ENCODE measurements at regions not wholly inside any gene's neighbourhood (a gene's known extent, or its start where the extent isn't known, plus 50 kb on each side); places are given as distances from the start of the nearest gene placed in this dataset.

- ATAC-seq (ENCODE audit: insufficient number of reproducible peaks, low FRiP score, low read depth) (no peak), DNase-seq (ENCODE audit: low spot score) (no peak)
- Histone ChIP-seq H3K4me1 (ENCODE audit: control insufficient read depth in 1 of 2, low read depth in 2 of 2) (no peaks in the 10 kb centered on the region), H3K9me3 (no peaks in the 10 kb centered on the region), H3K4me3 (no peak overlapping the region), H3K27ac (no peak overlapping the region), H3K36me3 (no peaks in the 10 kb centered on the region), H3K27me3 (replicated peaks; ENCODE audit: insufficient read depth) (peaks cover 7% of the 10 kb centered on the region)
- no peak for TF ChIP-seq CTCF (IDR thresholded peaks at IDR 0.05)
These were observed 124.3 kb upstream of the MCHR2 start for GRCh38 chr6:100118301-100118700.

- TF ChIP-seq CTCF (IDR thresholded peaks at IDR 0.05), result no peak
- H3K9me3 ChIP-seq, result no peaks in the 10 kb centered on the region
- H3K27me3 ChIP-seq (replicated peaks; ENCODE audit: insufficient read depth), result peaks cover 7% of the 10 kb centered on the region
- no peak overlapping the region for H3K27ac ChIP-seq
- DNase-seq (ENCODE audit: low spot score) (no peak), ATAC-seq (ENCODE audit: insufficient number of reproducible peaks, low FRiP score, low read depth) (no peak)
- no peaks in the 10 kb centered on the region for H3K4me1 ChIP-seq (ENCODE audit: control insufficient read depth in 1 of 2, low read depth in 2 of 2)
- no peaks in the 10 kb centered on the region for H3K36me3 ChIP-seq
- no peak overlapping the region for H3K4me3 ChIP-seq
These were observed 123.7 kb upstream of the MCHR2 start for GRCh38 chr6:100117680-100118079.

GRCh38 chr6:100116411-100117194, 122.6 kb upstream of the MCHR2 start:
- Histone ChIP-seq H3K9me3 (no peaks in the 10 kb centered on the region), H3K4me1 (ENCODE audit: control insufficient read depth in 1 of 2, low read depth in 2 of 2) (no peaks in the 10 kb centered on the region), H3K36me3 (no peaks in the 10 kb centered on the region), H3K27ac (no peak overlapping the region), H3K27me3 (replicated peaks; ENCODE audit: insufficient read depth) (peaks cover 7% of the 10 kb centered on the region), H3K4me3 (no peak overlapping the region)
- peak; percentile 68 for TF ChIP-seq CTCF (IDR thresholded peaks at IDR 0.05)
- ATAC-seq (ENCODE audit: insufficient number of reproducible peaks, low FRiP score, low read depth) (no peak), DNase-seq (ENCODE audit: low spot score) (no peak)

GRCh38 chr6:100115407-100116101, 121.5 kb upstream of the MCHR2 start:
- DNase-seq (ENCODE audit: low spot score) (no peak), ATAC-seq (ENCODE audit: insufficient number of reproducible peaks, low FRiP score, low read depth) (no peak)
- Histone ChIP-seq H3K27ac (no peak overlapping the region), H3K4me1 (ENCODE audit: control insufficient read depth in 1 of 2, low read depth in 2 of 2) (no peaks in the 10 kb centered on the region), H3K9me3 (no peaks in the 10 kb centered on the region), H3K36me3 (no peaks in the 10 kb centered on the region), H3K4me3 (no peak overlapping the region), H3K27me3 (replicated peaks; ENCODE audit: insufficient read depth) (peaks cover 7% of the 10 kb centered on the region)
- no peak for TF ChIP-seq CTCF (IDR thresholded peaks at IDR 0.05)

GRCh38 chr6:100112855-100113508, 119.0 kb upstream of the MCHR2 start:
- ATAC-seq (ENCODE audit: insufficient number of reproducible peaks, low FRiP score, low read depth) (no peak), DNase-seq (ENCODE audit: low spot score) (no peak)
- H3K27ac ChIP-seq, result no peak overlapping the region
- no peaks in the 10 kb centered on the region for H3K9me3 ChIP-seq
- H3K27me3 ChIP-seq (replicated peaks; ENCODE audit: insufficient read depth), result peaks cover 7% of the 10 kb centered on the region
- H3K36me3 ChIP-seq, result no peaks in the 10 kb centered on the region
- no peaks in the 10 kb centered on the region for H3K4me1 ChIP-seq (ENCODE audit: control insufficient read depth in 1 of 2, low read depth in 2 of 2)
- no peak overlapping the region for H3K4me3 ChIP-seq
- no peak for TF ChIP-seq CTCF (IDR thresholded peaks at IDR 0.05)

Measured in thoracic aorta (tissue), 2 donors.